ENCODE measurements at regions not wholly inside any gene's neighbourhood (a gene's known extent, or its start where the extent isn't known, plus 50 kb on each side); places are given as distances from the start of the nearest gene placed in this dataset.

GRCh38 chr9:126248680-126249079 lies 77.9 kb upstream of the MVB12B start:
- no peak overlapping the region for H3K27ac Mint-ChIP-seq
- no peak for DNase-seq (ENCODE audit: extremely low spot score, unreplicated experiment)
- H3K4me3 Mint-ChIP-seq, result no peak overlapping the region
- H3K36me3 Mint-ChIP-seq, result no peaks in the 10 kb centered on the region
- H3K4me1 Mint-ChIP-seq (ENCODE audit: unreplicated experiment), result peaks cover 6% of the 10 kb centered on the region
- peaks cover 11% of the 10 kb centered on the region for H3K27me3 Mint-ChIP-seq
- H3K9me3 Mint-ChIP-seq, result peaks cover 24% of the 10 kb centered on the region
- TF ChIP-seq CTCF (conservative IDR thresholded peaks at IDR 0.05), result no peak

DNA sequence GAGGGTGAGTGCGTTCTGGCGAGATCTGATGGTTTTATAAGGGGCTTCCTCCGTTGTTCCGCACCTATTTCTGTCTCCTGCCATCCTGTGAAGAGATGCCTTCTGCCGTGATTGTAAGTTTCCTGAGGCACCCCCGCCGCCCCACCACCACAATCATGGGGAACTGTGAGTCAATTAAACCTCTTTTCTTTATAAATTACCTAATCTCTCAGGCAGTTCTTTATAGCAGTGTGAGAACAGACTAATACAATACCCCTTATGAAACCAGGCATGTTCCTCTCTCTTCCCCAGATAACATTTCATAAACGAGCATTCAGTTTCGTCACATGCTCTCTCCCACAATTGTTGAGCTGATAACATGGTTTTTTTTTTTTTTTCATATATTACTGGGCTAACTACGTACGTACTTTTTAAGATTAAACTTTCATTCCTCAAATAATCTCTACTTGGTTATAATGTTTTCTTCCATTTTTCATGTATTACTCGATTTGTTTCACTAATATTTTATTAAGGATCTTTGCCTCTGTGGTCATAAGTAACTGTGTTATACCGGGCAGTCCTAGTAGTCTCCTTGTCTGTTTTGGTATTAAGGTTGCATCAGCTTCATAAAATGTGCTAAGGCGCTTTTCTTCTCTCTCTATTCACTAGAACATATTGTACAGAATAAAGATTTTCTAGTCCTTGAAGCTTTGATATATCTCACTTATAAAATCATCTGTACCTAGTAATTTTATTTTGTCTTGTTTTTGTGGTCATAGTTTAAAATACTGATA lies 64.9 kb upstream of the MVB12B start:
- no peaks in the 10 kb centered on the region for H3K36me3 Mint-ChIP-seq
- H3K4me3 Mint-ChIP-seq, result no peak overlapping the region
- no peak for TF ChIP-seq CTCF (conservative IDR thresholded peaks at IDR 0.05)
- H3K9me3 Mint-ChIP-seq, result no peaks in the 10 kb centered on the region
- DNase-seq (ENCODE audit: extremely low spot score, unreplicated experiment), result no peak
- no peak overlapping the region for H3K27ac Mint-ChIP-seq
- H3K27me3 Mint-ChIP-seq, result peaks cover 48% of the 10 kb centered on the region
- no peaks in the 10 kb centered on the region for H3K4me1 Mint-ChIP-seq (ENCODE audit: unreplicated experiment)

GRCh38 chr9:126262738-126263137 lies 63.9 kb upstream of the MVB12B start:
- no peak overlapping the region for H3K27ac Mint-ChIP-seq
- no peaks in the 10 kb centered on the region for H3K9me3 Mint-ChIP-seq
- peaks cover 46% of the 10 kb centered on the region for H3K27me3 Mint-ChIP-seq
- H3K4me1 Mint-ChIP-seq (ENCODE audit: unreplicated experiment), result no peaks in the 10 kb centered on the region
- no peak overlapping the region for H3K4me3 Mint-ChIP-seq
- TF ChIP-seq CTCF (conservative IDR thresholded peaks at IDR 0.05), result no peak
- no peak for DNase-seq (ENCODE audit: extremely low spot score, unreplicated experiment)
- no peaks in the 10 kb centered on the region for H3K36me3 Mint-ChIP-seq

DNA sequence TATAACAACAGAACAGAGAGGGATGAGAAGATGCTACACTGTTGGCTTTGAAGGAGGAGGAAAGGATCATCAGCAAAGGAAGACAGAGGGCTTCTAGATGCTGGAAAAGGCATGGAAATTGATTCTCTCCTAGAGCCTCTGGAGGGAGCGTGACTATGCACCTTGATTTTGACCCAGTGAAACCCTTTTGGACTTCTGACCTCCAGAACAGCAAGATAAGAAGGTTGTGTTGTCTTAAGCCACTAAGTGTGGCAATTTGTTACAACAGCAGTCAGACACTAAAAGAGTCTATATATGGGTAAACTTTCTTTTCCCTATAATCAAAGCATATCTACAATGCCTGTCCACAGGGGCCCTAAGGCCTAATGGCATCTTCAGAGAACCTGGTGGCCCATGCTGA lies 56.1 kb upstream of the MVB12B start:
- H3K4me3 Mint-ChIP-seq, result no peak overlapping the region
- H3K36me3 Mint-ChIP-seq, result no peaks in the 10 kb centered on the region
- H3K27ac Mint-ChIP-seq, result no peak overlapping the region
- no peak for DNase-seq (ENCODE audit: extremely low spot score, unreplicated experiment)
- H3K27me3 Mint-ChIP-seq, result peaks cover 9% of the 10 kb centered on the region
- no peak for TF ChIP-seq CTCF (conservative IDR thresholded peaks at IDR 0.05)
- H3K4me1 Mint-ChIP-seq (ENCODE audit: unreplicated experiment), result peaks cover 6% of the 10 kb centered on the region
- peaks cover 5% of the 10 kb centered on the region for H3K9me3 Mint-ChIP-seq

DNA sequence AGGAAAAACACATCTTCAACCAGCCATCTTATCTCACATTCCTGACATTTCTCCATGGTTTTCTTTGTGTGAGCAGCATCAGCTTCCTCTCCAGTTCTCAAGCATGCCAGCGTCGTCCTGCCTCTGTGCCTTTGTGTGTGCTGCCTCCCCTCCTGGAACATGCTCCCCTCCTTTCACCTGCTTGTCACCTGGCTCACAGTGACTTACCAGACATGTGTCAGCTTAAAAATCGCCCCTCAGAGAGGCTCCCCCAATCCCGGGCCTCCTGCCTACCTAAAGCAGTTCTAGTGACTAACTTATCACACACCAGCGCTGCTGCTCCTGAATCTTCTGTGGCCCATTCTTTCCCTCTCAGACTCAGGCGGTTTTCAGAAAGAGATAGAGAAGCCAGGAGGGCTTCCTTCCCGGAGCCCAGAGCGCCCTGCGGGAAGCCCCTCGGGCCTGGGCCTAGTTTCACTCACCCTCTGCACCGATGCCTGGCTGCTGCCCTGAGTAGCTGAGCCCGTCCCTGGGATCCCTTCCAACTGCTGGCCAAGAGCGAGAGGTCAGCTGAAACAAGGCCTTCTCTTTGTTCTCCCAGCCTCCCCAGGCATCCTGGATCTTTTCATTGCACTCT lies 51.1 kb upstream of the MVB12B start:
- peaks cover 10% of the 10 kb centered on the region for H3K9me3 Mint-ChIP-seq
- H3K27me3 Mint-ChIP-seq, result peaks cover 18% of the 10 kb centered on the region
- peaks cover 12% of the 10 kb centered on the region for H3K4me1 Mint-ChIP-seq (ENCODE audit: unreplicated experiment)

More for the DNA sequence above, 51.1 kb upstream of the MVB12B start:
- TF ChIP-seq CTCF (conservative IDR thresholded peaks at IDR 0.05), result no peak
- no peak for DNase-seq (ENCODE audit: extremely low spot score, unreplicated experiment)
- H3K4me3 Mint-ChIP-seq, result no peak overlapping the region
- no peaks in the 10 kb centered on the region for H3K36me3 Mint-ChIP-seq
- peak overlapping the region; percentile 30 for H3K27ac Mint-ChIP-seq
